Stomach (tissue), 8 donors: ENCODE measurements at regions not wholly inside any gene's neighbourhood (a gene's known extent, or its start where the extent isn't known, plus 50 kb on each side); places are given as distances from the start of the nearest gene placed in this dataset.

Experiments used
- DNase-seq, 2 donors: peaks; one replicate each; pipeline versions ENCODE4 v3.0.0 to v3.0.0-alpha.2; 2013 to 2019
- H3K27ac ChIP-seq, 5 donors: fragments of 200-600 bp in 4 of 5; sonication (generic) in 4 of 5; one replicate each; pipeline ENCODE4 v1.5.1; 2013 to 2019; ENCODE audit warnings: mild to moderate bottlenecking in 1 of 5, moderate library complexity in 1 of 5
- H3K27me3 ChIP-seq, 3 donors: fragments of 200-600 bp; sonication (generic); one replicate each; pipeline ENCODE4 v1.5.1; 2017 to 2019; ENCODE audit warnings: mixed run types in 1 of 3
- H3K36me3 ChIP-seq, 4 donors: fragments of 200-600 bp; sonication (generic); 1 replicate in 3 of 4; 2 replicates in 1 of 4; pipeline ENCODE4 v1.5.1; 2016 to 2019
- H3K4me1 ChIP-seq, 4 donors: fragments of 200-600 bp; sonication (generic); one replicate each; pipeline ENCODE4 v1.5.1; 2016 to 2019
- H3K4me3 ChIP-seq, 4 donors: fragments of 200-600 bp; sonication (generic) in 3 of 4; one replicate each; pipeline ENCODE4 v1.5.1; 2016 to 2019; ENCODE audit warnings: mild to moderate bottlenecking in 1 of 4
- H3K9me3 ChIP-seq, 4 donors: fragments of 200-600 bp; sonication (generic); one replicate each; pipeline ENCODE4 v1.5.1; 2016 to 2019
- EP300 ChIP-seq: sonication (generic); formaldehyde crosslinking; IDR thresholded peaks from one replicate; pipeline ENCODE4 v1.6.1; 2017; ENCODE audit warnings: antibody characterized with exemption
- POLR2A ChIP-seq, 4 donors: fragments of 450-650 bp; IDR thresholded peaks; one replicate each; pipeline ENCODE4 v1.6.1; 2016; ENCODE audit warnings: antibody characterized with exemption in 4 of 4, control low read depth in 2 of 4, mild to moderate bottlenecking in 1 of 4, moderate library complexity in 1 of 4
- POLR2AphosphoS5 ChIP-seq, 3 donors: sonication (generic); formaldehyde crosslinking; IDR thresholded peaks; one replicate each; pipeline ENCODE4 v1.6.1; 2016; ENCODE audit warnings: antibody characterized with exemption in 3 of 3
- WGBS, 5 donors: extraction: QIAGEN DNeasy Blood & Tissue Kit in 3 of 5; methylation state at CpG; one replicate each; pipeline versions ENCODE4 v1.1.5 to v1.1.7; 2013 to 2018; 5-methylcytosine and 5-hydroxymethylcytosine counted together
- intact Hi-C: fragments of 100-400 bp; cut with DNase I; formaldehyde crosslinking; loops from one replicate; pipeline ENCODE4 v1.15.1; 2023; ENCODE audit warnings: low total_unique reads
- TF ChIP-seq, protein P1 (sequence below), 7 experiments: fragments of 450-650 bp in 4 of 7; fragments of 200-600 bp in 3 of 7; sonication (generic) in 3 of 7; IDR thresholded peaks; one replicate each; pipeline ENCODE4 v1.5.1; 2016 to 2019; ENCODE audit warnings: antibody characterized with exemption in 7 of 7, control low read depth in 2 of 7, mild to moderate bottlenecking in 1 of 7
- donor health status: healthy with polysubstance abuse.
- donor health status: Bipolar disorder and iron deficiency.
- donor health status: healthy.

DNA sequence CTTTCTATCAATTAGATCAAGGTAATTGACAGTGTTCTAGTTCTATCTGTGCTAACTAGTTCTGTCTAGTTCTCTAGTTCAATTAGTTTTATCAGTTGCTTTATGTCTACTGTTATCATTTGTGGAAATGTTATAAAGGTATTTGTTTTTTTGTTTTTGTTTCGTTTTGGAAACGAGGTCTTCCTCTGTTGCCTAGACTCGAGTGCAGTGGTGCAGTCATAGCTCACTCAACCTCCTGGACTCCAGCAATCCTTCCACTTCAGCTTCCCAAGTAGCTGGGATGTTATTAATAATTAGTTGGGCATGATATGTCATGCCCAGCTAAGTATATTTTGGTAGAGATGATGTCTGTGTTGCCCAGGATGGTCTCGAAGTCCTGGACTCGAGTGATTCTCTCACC, 1682.8 kb upstream of the LRRTM1 start:
- TF ChIP-seq POLR2AphosphoS5 (IDR thresholded peaks at IDR 0.05) (no peak), POLR2A (IDR thresholded peaks at IDR 0.05) (no peak), EP300 (no peak)
- TF ChIP-seq, protein P1, sequence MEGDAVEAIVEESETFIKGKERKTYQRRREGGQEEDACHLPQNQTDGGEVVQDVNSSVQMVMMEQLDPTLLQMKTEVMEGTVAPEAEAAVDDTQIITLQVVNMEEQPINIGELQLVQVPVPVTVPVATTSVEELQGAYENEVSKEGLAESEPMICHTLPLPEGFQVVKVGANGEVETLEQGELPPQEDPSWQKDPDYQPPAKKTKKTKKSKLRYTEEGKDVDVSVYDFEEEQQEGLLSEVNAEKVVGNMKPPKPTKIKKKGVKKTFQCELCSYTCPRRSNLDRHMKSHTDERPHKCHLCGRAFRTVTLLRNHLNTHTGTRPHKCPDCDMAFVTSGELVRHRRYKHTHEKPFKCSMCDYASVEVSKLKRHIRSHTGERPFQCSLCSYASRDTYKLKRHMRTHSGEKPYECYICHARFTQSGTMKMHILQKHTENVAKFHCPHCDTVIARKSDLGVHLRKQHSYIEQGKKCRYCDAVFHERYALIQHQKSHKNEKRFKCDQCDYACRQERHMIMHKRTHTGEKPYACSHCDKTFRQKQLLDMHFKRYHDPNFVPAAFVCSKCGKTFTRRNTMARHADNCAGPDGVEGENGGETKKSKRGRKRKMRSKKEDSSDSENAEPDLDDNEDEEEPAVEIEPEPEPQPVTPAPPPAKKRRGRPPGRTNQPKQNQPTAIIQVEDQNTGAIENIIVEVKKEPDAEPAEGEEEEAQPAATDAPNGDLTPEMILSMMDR (IDR thresholded peaks at IDR 0.05), result no peak
- intact Hi-C loops, result no loop called here
- Histone ChIP-seq H3K27ac (no peak overlapping the region), H3K9me3 (peaks cover 0 to 20% (median 5%) of the 10 kb centered on the region in 4 donors), H3K27me3 (no peaks in the 10 kb centered on the region), H3K36me3 (no peaks in the 10 kb centered on the region), H3K4me1 (no peaks in the 10 kb centered on the region), H3K4me3 (no peak overlapping the region)
- 83 to 90% (median 85%) methylated on average over 5 of the region's 5 CpGs for WGBS, 5 donors
- DNase-seq, result no peak

DNA sequence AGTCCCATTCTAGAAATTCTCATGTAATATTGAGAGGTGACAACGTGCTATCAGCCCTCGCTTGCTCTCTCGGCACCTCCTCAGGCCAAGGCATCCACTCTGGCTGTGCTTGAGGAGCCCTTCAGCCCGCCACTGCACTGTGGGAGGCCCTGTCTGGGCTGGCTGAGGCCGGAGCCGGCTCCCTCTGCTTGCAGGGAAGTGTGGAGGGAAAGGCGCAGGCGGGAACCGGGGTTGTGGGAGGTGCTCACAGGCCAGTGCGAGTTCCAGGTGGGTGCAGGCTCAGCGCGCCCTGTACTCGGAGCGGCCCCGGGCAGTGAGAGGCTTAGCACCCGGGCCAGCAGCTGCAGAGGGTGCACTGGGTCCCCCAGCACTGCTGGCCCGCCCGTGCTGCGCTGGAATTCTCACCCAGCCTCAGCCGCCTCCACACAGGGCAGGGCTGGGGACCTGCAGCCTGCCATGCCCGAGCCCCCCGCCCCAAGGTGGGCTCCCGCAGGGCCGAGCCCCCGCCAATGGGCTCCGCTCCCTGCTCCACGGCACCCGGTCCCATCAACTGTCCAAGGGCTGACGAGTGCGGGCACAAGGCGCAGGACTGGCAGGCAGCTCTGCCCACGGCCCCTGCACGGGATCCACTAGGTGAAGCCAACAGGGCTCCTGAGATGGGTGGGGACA, 1680.6 kb upstream of the LRRTM1 start:
- Histone ChIP-seq H3K36me3 (no peaks in the 10 kb centered on the region), H3K4me3 (no peak overlapping the region), H3K27ac (no peak overlapping the region), H3K9me3 (peaks cover 0 to 9% (median 0%) of the 10 kb centered on the region in 4 donors), H3K4me1 (no peaks in the 10 kb centered on the region), H3K27me3 (no peaks in the 10 kb centered on the region)
- TF ChIP-seq EP300 (no peak), POLR2A (IDR thresholded peaks at IDR 0.05) (no peak), POLR2AphosphoS5 (IDR thresholded peaks at IDR 0.05) (no peak)
- TF ChIP-seq, protein P1 (IDR thresholded peaks at IDR 0.05), result no peak
- intact Hi-C loops, result no loop called here
- 89 to 96% (median 94%) methylated on average over 23 to 33 of the region's 33 CpGs for WGBS, 5 donors
- no peak for DNase-seq

DNA sequence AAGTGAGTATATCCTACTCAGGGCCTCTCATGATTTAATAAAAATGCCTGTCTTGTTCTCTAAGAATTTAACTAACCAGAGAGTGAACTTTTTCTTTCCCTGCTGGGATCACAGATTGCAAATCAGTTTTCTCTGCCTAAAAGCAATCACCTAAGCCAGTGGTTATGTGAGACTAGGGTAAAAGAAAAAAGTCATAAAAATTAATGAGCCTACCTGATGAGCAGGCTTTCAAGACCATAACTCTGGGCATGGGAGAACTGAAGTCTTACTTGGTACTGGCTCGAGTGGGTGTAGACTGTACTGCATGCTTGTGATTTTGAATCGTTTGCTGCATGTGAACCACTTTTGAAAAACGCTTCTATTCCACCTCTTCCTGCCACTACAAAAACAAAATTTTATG, 1677.0 kb upstream of the LRRTM1 start:
- Histone ChIP-seq H3K36me3 (no peaks in the 10 kb centered on the region), H3K27ac (no peak overlapping the region), H3K9me3 (peaks cover 0 to 9% (median 0%) of the 10 kb centered on the region in 4 donors), H3K4me1 (no peaks in the 10 kb centered on the region), H3K4me3 (no peak overlapping the region), H3K27me3 (no peaks in the 10 kb centered on the region)
- 61 to 84% (median 82%) methylated on average over 3 of the region's 3 CpGs for WGBS, 5 donors
- DNase-seq, result no peak
- TF ChIP-seq POLR2AphosphoS5 (IDR thresholded peaks at IDR 0.05), result no peak
- no peak for TF ChIP-seq POLR2A (IDR thresholded peaks at IDR 0.05)
- TF ChIP-seq, protein P1 (IDR thresholded peaks at IDR 0.05), result no peak
- TF ChIP-seq EP300, result no peak
- intact Hi-C loops, result no loop called here

DNA sequence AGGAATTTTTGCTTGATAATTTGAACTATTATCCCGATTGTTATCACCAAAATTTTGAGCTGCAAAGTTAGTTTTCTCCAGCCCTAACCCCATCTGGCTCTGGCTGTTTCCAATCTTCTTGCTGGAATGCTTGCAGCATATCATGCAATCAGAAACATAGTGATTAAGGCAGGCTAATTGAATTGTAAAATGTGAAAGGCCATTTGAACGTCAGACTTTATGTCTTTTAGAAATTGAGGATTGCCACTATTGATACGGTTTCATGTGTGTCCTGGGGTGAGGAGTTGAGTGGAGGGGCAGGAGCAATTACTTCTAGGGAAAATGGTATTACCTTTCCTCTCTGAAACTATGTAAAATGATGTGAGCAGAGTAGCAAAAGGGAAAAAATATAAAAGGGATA, 1674.5 kb upstream of the LRRTM1 start:
- Histone ChIP-seq H3K27ac (no peak overlapping the region), H3K27me3 (no peaks in the 10 kb centered on the region), H3K9me3 (no peaks in the 10 kb centered on the region), H3K4me1 (no peaks in the 10 kb centered on the region), H3K36me3 (no peaks in the 10 kb centered on the region), H3K4me3 (no peak overlapping the region)
- TF ChIP-seq EP300, result no peak
- TF ChIP-seq POLR2AphosphoS5 (IDR thresholded peaks at IDR 0.05), result no peak
- TF ChIP-seq, protein P1 (IDR thresholded peaks at IDR 0.05), result no peak
- TF ChIP-seq POLR2A (IDR thresholded peaks at IDR 0.05), result no peak
- DNase-seq, result no peak
- WGBS, 5 donors, result 52 to 69% (median 60%) methylated on average over 3 of the region's 3 CpGs
- intact Hi-C loops, result no loop called here
